Sigmoid colon (tissue), 4 donors: ENCODE measurements at regions not wholly inside any gene's neighbourhood (a gene's known extent, or its start where the extent isn't known, plus 50 kb on each side); places are given as distances from the start of the nearest gene placed in this dataset.

Experiments used
- CTCF ChIP-seq, 4 experiments: fragments of 450-650 bp in 3 of 4; fragments of 200-600 bp in 1 of 4; IDR thresholded peaks; one replicate each; pipeline ENCODE4 v1.5.1; 2016 to 2019; ENCODE audit warnings: antibody characterized with exemption in 4 of 4, mild to moderate bottlenecking in 3 of 4, moderate library complexity in 2 of 4
- EP300 ChIP-seq, 4 donors: sonication (generic); formaldehyde crosslinking; IDR thresholded peaks; one replicate each; pipeline ENCODE4 v1.6.1; 2017; ENCODE audit warnings: antibody characterized with exemption in 4 of 4
- POLR2A ChIP-seq, 2 donors: fragments of 450-650 bp; IDR thresholded peaks; one replicate each; pipeline ENCODE4 v1.6.1; 2016; ENCODE audit warnings: antibody characterized with exemption in 2 of 2, mild to moderate bottlenecking in 2 of 2, moderate library complexity in 2 of 2
- POLR2AphosphoS5 ChIP-seq, 4 donors: sonication (generic); formaldehyde crosslinking; IDR thresholded peaks; one replicate each; pipeline ENCODE4 v1.6.1; 2017; ENCODE audit warnings: antibody characterized with exemption in 4 of 4

- TF ChIP-seq CTCF (IDR thresholded peaks at IDR 0.05) (no peak), EP300 (IDR thresholded peaks at IDR 0.05) (no peak), POLR2AphosphoS5 (IDR thresholded peaks at IDR 0.05) (no peak), POLR2A (IDR thresholded peaks at IDR 0.05) (no peak)
Observed at GRCh38 chr3:110903771-110904519, 167.7 kb upstream of the NECTIN3 start.
